ENCODE measurements at regions not wholly inside any gene's neighbourhood (a gene's known extent, or its start where the extent isn't known, plus 50 kb on each side); places are given as distances from the start of the nearest gene placed in this dataset.

DNA sequence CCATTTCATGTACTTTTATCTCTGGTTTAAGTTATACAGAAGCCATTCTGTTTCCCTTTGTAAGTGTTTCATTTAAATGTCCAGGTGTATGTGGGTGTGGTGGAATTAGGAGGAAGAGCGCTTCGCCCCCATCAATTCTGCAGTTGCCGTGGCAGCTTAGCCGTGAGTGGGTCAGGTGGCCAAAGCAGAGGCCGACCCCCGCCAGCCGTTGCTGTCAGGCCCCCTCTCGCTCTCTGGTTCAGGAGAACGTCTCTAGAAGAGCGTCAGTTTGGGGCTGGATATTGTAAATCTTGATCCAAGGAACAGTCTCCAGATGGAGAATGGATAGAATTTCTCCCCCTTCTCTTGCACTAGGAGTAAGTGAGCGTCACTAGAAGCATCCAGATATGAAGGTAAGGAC, 367.4 kb downstream of the FOXA2 start:
- WGBS, 2 experiments (ENCODE audit: extremely low coverage in 1 of 2, insufficient coverage in 1 of 2, insufficient read length in 1 of 2, insufficient replicate concordance in 2 of 2, low coverage in 1 of 2, low lambda C conversion rate in 2 of 2, missing lambda C conversion rate in 1 of 2) = 87% methylated on average over 11 of the region's 11 CpGs; no CpG with 5 or more reads in 1 of the 2 experiments
- no peak for FAIRE-seq
- H3K79me1 ChIP-seq (ENCODE audit: low read depth, low read length) = no peaks in the 10 kb centered on the region
- no peak overlapping the region for H2BK15ac ChIP-seq (ENCODE audit: low read length)
- H3K36me3 ChIP-seq (ENCODE audit: control insufficient read depth in 2 of 4, insufficient read depth in 4 of 4, low read length in 3 of 4) = no peaks in the 10 kb centered on the region
- no peak overlapping the region for H3K4ac ChIP-seq (replicated peaks; ENCODE audit: insufficient read length, low read depth, low read length)
- H3K23me2 ChIP-seq (ENCODE audit: low read depth, low read length) = no peaks in the 10 kb centered on the region
- H3K14ac ChIP-seq (ENCODE audit: insufficient read length) = no peak overlapping the region
- H3K4me3 ChIP-seq (ENCODE audit: extremely low read depth in 1 of 4, insufficient read depth in 2 of 4, low read depth in 3 of 4, low read length in 4 of 4) = no peak overlapping the region
- no peak for DNase-seq (ENCODE audit: low read depth in 1 of 2, low spot score in 2 of 2)
- no peak overlapping the region for H3K27ac ChIP-seq (ENCODE audit: low read depth, low read length)
- H4K8ac ChIP-seq (ENCODE audit: extremely low read depth, insufficient read depth, low read length) = no peak overlapping the region
- no peaks in the 10 kb centered on the region for H3K79me2 ChIP-seq (ENCODE audit: control insufficient read depth in 1 of 2, insufficient read depth in 2 of 2, low read length in 2 of 2)
- H3K56ac ChIP-seq (replicated peaks; ENCODE audit: insufficient read length, low read depth, low read length) = no peak overlapping the region
- H3K27me3 ChIP-seq (replicated peaks in 1 of 4; ENCODE audit: control insufficient read depth in 3 of 4, extremely low read depth in 1 of 4, insufficient read depth in 3 of 4, low read length in 3 of 4) = no peaks in the 10 kb centered on the region
- TF ChIP-seq SIN3A (conservative IDR thresholded peaks at IDR 0.05 in 1 of 2, IDR thresholded peaks at IDR 0.05 in 1 of 2; ENCODE audit: low read depth in 1 of 2, low read length in 2 of 2) = no peak
- H3K4me2 ChIP-seq (ENCODE audit: insufficient read depth in 1 of 2, low read depth in 2 of 2, low read length in 2 of 2) = no peak overlapping the region
- no peaks in the 10 kb centered on the region for H4K20me1 ChIP-seq (replicated peaks in 1 of 2; ENCODE audit: control insufficient read depth in 1 of 2, insufficient read depth in 2 of 2, low read length in 2 of 2)
- no peak overlapping the region for H2AK5ac ChIP-seq (ENCODE audit: low read depth, low read length)
- no peak overlapping the region for H4K91ac ChIP-seq (replicated peaks; ENCODE audit: insufficient read length, low read length)
- H2BK12ac ChIP-seq (ENCODE audit: low read depth, low read length) = no peak overlapping the region
- ChIA-PET CTCF (ENCODE audit: partially characterized antibody) (no interaction called here), POLR2A (ENCODE audit: partially characterized antibody) (no interaction called here)
- no peak overlapping the region for H2BK5ac ChIP-seq (ENCODE audit: low read depth, low read length)
- no peak overlapping the region for H4K5ac ChIP-seq (ENCODE audit: insufficient read length, low read depth, low read length)
- H3K9me3 ChIP-seq (ENCODE audit: insufficient read depth in 2 of 2, low read depth in 1 of 2, low read length in 1 of 2) = no peaks in the 10 kb centered on the region
- H2BK120ac ChIP-seq (replicated peaks; ENCODE audit: low read depth, low read length) = no peak overlapping the region
- no peak overlapping the region for H3K18ac ChIP-seq (ENCODE audit: extremely low read depth, low read length)
- no peak overlapping the region for H3K9ac ChIP-seq (replicated peaks in 1 of 4; ENCODE audit: extremely low read depth in 1 of 4, low read depth in 3 of 4, low read length in 3 of 4)
- no peak overlapping the region for H2AFZ ChIP-seq (ENCODE audit: low read length)
- no peak overlapping the region for H2BK20ac ChIP-seq (ENCODE audit: low read length)
- no peak overlapping the region for H3K23ac ChIP-seq (ENCODE audit: insufficient read length)
- peaks cover 0 to 8% (median 4%) of the 10 kb centered on the region in 4 experiments; a peak in 4 of 7 replicates for H3K4me1 ChIP-seq (replicated peaks in 1 of 4; ENCODE audit: control insufficient read depth in 3 of 4, insufficient read depth in 4 of 4, low read length in 3 of 4)

Measured in H1 (cell line).